ENCODE measurements at regions not wholly inside any gene's neighbourhood (a gene's known extent, or its start where the extent isn't known, plus 50 kb on each side); places are given as distances from the start of the nearest gene placed in this dataset.

GRCh38 chr6:145336119-145336518 lies 399.2 kb downstream of the EPM2A start:
- no peaks in the 10 kb centered on the region for H3K27me3 ChIP-seq (replicated peaks in 1 of 4; ENCODE audit: control extremely low read depth in 1 of 4, control insufficient read depth in 3 of 4, insufficient read depth in 4 of 4, low read length in 3 of 4)
- no peaks in the 10 kb centered on the region for H3K9me3 ChIP-seq (ENCODE audit: control extremely low read depth in 1 of 3, control insufficient read depth in 2 of 3, insufficient read depth in 1 of 3, low read length in 2 of 3)
- no peaks in the 10 kb centered on the region for H3K4me1 Mint-ChIP-seq
- ChIA-PET CTCF (no interaction called here), POLR2A (no interaction called here)
- H3K4me3 ChIP-seq (ENCODE audit: control extremely low read depth in 1 of 5, extremely low read depth in 1 of 5, insufficient read depth in 1 of 5, low read depth in 2 of 5, low read length in 4 of 5): no peak overlapping the region
- DNase-seq (no peak), ATAC-seq (ENCODE audit: low read depth) (no peak)
- no peaks in the 10 kb centered on the region for H3K4me1 ChIP-seq (ENCODE audit: control insufficient read depth in 2 of 2, insufficient read depth in 2 of 2, low read length in 2 of 2)
- H3K79me2 ChIP-seq (ENCODE audit: control insufficient read depth, insufficient read depth, low read length): no peaks in the 10 kb centered on the region
- no peak overlapping the region for H3K9ac ChIP-seq (ENCODE audit: low read length)
- no peaks in the 10 kb centered on the region for H3K27me3 Mint-ChIP-seq
- 83% methylated on average over 3 of the region's 4 CpGs for WGBS (ENCODE audit: insufficient coverage)
- no peak overlapping the region for H3K4me2 ChIP-seq (replicated peaks; ENCODE audit: low read depth, low read length, poor library complexity, severe bottlenecking)
- H4K20me1 ChIP-seq (ENCODE audit: control insufficient read depth, insufficient read depth, low read length, poor library complexity, severe bottlenecking): no peaks in the 10 kb centered on the region
- intact Hi-C loops (cut with micrococcal nuclease): no loop called here
- H2AFZ ChIP-seq (ENCODE audit: insufficient read depth, low read depth, low read length, poor library complexity, severe bottlenecking): no peak overlapping the region
- H3K4me3 Mint-ChIP-seq: no peak overlapping the region
- no peak overlapping the region for H3K27ac Mint-ChIP-seq
- H3K36me3 ChIP-seq (replicated peaks in 1 of 2; ENCODE audit: control extremely low read depth in 1 of 2, control insufficient read depth in 1 of 2, extremely low read depth in 1 of 2, insufficient read depth in 2 of 2, low read length in 1 of 2): no peaks in the 10 kb centered on the region
- H3K27ac ChIP-seq (ENCODE audit: low read length in 2 of 2): no peak overlapping the region
- no peak for TF ChIP-seq EZH2 (IDR thresholded peaks at IDR 0.05; ENCODE audit: borderline replicate concordance, insufficient read depth, low read depth, low read length, poor library complexity, severe bottlenecking)
- no peak for TF ChIP-seq CTCF (IDR thresholded peaks at IDR 0.05)
- H3K9me3 Mint-ChIP-seq (ENCODE audit: insufficient read depth): no peaks in the 10 kb centered on the region

DNA sequence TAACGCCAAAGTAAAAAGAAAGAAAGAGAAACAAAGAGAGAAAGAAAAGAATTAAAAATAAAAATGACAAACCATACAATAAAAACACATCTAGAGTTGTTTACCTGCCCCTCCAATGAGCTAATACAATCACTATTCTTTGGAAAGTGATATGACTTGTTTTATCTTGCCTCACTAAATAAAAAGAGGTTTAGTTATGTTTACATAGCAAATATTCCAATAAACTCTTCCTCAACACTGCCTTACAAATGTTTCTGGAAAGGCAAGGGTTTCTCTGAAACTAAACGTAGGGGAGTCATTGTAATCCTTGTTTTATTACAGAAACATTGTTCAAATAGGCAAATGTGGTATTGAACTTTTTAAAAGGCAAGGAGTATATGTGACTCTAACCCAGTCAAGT lies 396.2 kb downstream of the EPM2A start:
- ChIA-PET POLR2A (no interaction called here), CTCF (no interaction called here)
- WGBS (ENCODE audit: insufficient coverage): no CpG with 5 or more reads among the region's 2 CpGs
- Histone ChIP-seq H3K27ac (ENCODE audit: low read length in 2 of 2) (no peak overlapping the region), H3K79me2 (ENCODE audit: control insufficient read depth, insufficient read depth, low read length) (no peaks in the 10 kb centered on the region), H3K36me3 (replicated peaks in 1 of 2; ENCODE audit: control extremely low read depth in 1 of 2, control insufficient read depth in 1 of 2, extremely low read depth in 1 of 2, insufficient read depth in 2 of 2, low read length in 1 of 2) (no peaks in the 10 kb centered on the region), H3K9ac (ENCODE audit: low read length) (no peak overlapping the region), H3K27me3 (replicated peaks in 1 of 4; ENCODE audit: control extremely low read depth in 1 of 4, control insufficient read depth in 3 of 4, insufficient read depth in 4 of 4, low read length in 3 of 4) (no peaks in the 10 kb centered on the region), H3K9me3 (ENCODE audit: control extremely low read depth in 1 of 3, control insufficient read depth in 2 of 3, insufficient read depth in 1 of 3, low read length in 2 of 3) (no peaks in the 10 kb centered on the region), H2AFZ (ENCODE audit: insufficient read depth, low read depth, low read length, poor library complexity, severe bottlenecking) (no peak overlapping the region), H3K4me1 (ENCODE audit: control insufficient read depth in 2 of 2, insufficient read depth in 2 of 2, low read length in 2 of 2) (no peaks in the 10 kb centered on the region), H3K4me3 (ENCODE audit: control extremely low read depth in 1 of 5, extremely low read depth in 1 of 5, insufficient read depth in 1 of 5, low read depth in 2 of 5, low read length in 4 of 5) (no peak overlapping the region), H4K20me1 (ENCODE audit: control insufficient read depth, insufficient read depth, low read length, poor library complexity, severe bottlenecking) (no peaks in the 10 kb centered on the region), H3K4me2 (replicated peaks; ENCODE audit: low read depth, low read length, poor library complexity, severe bottlenecking) (no peak overlapping the region)
- no peaks in the 10 kb centered on the region for H3K4me1 Mint-ChIP-seq
- no peak for DNase-seq
- TF ChIP-seq CTCF (IDR thresholded peaks at IDR 0.05): no peak
- TF ChIP-seq EZH2 (IDR thresholded peaks at IDR 0.05; ENCODE audit: borderline replicate concordance, insufficient read depth, low read depth, low read length, poor library complexity, severe bottlenecking): no peak
- no peaks in the 10 kb centered on the region for H3K9me3 Mint-ChIP-seq (ENCODE audit: insufficient read depth)
- no peak overlapping the region for H3K27ac Mint-ChIP-seq
- intact Hi-C loops (cut with micrococcal nuclease): no loop called here
- ATAC-seq (ENCODE audit: low read depth): no peak
- no peak overlapping the region for H3K4me3 Mint-ChIP-seq
- H3K27me3 Mint-ChIP-seq: no peaks in the 10 kb centered on the region
